ENCODE measurements at regions not wholly inside any gene's neighbourhood (a gene's known extent, or its start where the extent isn't known, plus 50 kb on each side); places are given as distances from the start of the nearest gene placed in this dataset.

DNA sequence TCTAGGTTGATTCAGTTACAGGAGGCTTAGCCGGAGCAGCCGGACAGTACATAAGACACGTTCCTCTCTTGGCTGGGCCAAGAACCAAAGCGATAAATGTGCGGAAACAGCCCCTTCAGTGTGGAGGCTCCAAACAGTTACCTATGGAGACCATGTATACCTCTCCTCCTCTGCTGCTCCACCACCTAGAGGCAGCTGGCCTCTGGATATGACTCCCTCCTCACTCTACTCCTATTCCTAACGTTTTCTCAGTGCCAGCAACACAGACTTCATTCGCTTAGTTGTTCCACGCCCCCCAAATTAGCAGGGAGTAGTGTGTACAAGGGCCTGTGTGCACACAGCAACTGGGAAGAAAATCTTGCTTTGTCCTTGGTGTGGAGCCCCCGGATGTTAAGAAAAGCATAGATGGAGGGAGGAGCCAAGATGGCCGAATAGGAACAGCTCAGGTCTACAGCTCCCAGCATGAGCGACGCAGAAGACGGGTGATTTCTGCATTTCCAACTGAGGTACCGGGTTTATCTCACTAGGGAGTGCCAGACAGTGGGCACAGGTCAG, 362.3 kb upstream of the KIRREL3 start:
- no peak for DNase-seq (ENCODE audit: low read depth)

DNA sequence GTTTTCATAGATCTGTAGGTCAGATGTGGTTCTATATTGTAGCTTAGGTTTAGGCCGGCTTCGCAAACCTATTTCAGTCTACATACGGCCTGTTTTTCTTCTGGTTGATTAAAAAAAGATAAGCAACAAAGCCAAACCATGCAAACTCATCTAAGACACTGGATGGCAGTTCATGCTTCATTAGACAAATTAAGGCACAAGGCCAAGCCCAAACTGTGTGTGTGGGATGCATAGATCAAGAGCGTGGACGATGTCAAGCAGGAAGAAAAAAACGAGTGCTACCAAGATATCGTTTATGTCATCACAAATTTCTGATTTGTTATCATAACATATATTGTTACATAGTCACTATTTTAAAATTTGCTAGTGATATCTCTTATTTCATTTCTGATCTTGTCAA, 357.6 kb upstream of the KIRREL3 start:
- DNase-seq (ENCODE audit: low read depth) = no peak

DNA sequence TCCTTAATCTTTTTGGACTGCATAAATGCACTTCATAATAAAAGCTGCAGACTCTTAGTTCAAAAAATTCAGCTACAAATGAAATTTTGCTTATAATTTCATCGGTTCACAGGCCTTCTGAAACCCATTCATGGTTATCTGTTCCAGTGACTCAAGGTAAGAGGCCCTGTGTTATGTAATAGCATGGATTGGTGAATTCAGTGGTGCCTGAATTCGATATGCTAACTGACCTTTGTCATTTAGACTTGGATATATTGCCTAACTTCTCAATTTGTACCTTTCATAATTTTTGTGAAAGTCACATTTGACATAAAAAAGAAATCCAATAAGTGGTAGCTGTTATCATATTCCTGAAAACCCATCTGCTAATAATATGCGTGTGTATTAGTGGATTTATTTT, 349.9 kb upstream of the KIRREL3 start:
- no peak for DNase-seq (ENCODE audit: low read depth)

DNA sequence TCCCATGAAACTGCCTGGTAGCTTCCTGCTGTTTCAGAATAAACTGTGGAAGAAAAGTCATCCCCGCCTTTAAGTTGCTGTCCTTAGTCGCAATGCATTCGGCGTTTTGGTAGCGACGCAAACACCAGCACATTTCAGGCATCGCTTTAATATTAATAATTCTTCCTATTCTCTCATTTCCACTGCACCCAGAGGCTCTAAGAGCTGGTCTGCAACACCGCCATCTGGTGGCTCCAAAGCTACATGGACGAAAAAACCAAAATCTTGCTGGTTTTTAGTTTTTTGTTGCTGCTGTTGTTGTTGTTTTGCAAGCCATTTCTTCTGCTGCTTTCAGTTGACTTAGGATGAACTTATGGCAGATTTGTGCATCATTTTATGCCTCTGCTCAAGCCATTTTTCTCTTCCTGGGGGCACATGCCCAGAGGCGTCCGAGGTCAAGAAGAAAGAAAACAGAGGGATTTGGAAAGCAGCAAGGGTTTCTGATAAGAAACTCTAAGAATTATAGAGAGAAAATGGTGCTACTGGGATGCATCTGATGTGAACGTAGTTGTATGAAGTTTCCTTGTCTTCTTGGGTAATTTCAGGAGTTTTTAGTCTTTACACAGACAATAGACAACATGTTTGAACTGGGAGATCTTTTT, 345.4 kb upstream of the KIRREL3 start:
- peak; percentile 49 for DNase-seq (ENCODE audit: low read depth)

DNA sequence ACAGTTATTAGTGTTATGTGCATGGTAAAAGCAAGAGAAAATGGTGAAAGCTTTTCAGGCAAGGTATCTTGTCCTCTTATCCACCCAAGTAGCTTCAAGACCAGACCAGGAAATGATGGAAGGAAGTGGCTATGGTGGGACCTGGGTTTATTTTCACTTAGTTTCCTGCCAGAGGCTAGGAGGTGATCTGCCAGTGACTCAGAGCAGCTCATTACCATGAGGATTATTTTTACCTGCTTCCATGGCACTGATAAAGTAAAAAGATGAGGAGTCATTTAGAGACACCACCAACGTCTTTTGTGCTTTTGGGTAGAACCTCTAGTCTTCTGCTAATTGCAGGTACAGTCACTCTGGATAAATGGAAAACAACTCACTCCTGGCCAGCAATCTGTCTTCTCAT, 339.9 kb upstream of the KIRREL3 start:
- DNase-seq (ENCODE audit: low read depth) = no peak

DNA sequence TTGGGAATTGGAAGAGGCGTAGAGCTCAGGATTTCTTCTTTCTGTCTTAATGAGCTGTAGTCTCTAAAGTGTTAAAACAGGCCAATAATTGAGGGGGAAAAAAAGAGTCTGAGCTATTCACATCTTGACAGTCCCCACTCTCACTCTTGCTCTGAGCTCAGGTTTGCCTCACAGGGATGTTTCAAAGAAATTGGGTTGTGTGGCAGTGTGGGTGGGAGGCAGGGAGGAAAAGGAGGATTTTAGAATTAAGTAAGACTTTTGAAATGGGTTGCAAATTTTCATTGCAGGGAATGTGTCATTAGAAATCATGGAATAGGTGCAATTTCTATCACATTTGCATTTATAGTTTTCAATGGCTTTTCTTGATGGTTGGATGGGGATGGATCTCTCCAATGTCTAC, 338.8 kb upstream of the KIRREL3 start:
- DNase-seq (ENCODE audit: low read depth) = no peak

DNA sequence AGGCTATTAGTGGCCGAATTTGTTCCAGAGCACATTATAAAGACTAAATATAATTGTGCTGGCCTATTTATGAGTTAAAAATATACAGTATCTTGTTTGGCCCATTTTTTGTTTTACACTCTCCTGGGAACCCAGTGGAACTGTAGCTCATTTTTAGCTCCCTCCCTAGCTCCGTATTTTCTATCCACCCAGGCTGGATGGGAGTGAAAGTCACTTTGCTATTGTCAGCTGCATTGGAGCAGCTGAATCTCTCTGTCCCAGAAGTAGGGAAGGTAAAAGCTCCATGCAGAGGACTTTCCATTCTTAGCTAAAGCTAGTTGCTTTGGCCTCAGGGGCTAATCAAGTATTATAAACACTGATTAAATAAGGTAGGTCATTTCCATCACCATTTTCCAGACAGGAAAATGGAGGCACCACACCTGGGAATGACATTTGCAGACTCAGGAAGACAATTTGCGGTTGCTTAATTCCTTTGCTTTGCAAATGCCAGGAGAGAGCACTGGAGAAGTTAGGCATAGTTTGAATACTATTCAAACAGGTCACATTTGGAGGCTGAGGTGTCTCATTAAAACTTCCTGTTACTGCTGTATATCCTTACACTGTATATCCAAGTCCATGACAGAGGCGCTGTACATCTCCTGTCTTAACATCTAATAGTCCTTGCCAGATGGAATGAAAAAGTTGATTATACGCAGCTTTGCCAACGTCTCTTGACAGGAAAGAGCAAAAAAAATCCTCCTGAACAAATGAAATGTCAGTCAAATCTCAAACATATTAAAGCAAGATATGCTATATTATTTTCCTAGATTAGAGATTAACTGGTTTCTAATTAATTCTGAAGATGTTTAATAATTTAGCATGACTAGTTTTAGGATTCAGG, 338.1 kb upstream of the KIRREL3 start:
- no peak for DNase-seq (ENCODE audit: low read depth)

DNA sequence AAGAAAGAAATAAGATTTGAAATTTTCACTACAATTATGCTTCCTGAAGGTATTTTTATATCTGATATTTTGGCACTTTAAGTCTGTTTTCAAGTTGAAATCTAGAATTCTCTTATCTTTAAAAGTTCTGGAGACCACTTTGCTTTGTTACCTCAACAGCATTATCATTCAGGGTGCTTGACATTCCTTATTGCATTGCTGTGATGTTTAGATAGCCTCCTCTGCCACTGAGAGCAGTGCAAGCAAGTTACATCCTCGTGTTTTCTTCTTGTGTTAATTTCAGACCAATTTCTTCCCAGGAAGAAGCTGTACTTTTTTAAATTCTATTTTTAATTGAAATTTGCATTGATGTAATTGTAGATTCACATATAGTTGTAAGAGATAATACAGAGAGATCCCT, 333.9 kb upstream of the KIRREL3 start:
- no peak for DNase-seq (ENCODE audit: low read depth)

DNA sequence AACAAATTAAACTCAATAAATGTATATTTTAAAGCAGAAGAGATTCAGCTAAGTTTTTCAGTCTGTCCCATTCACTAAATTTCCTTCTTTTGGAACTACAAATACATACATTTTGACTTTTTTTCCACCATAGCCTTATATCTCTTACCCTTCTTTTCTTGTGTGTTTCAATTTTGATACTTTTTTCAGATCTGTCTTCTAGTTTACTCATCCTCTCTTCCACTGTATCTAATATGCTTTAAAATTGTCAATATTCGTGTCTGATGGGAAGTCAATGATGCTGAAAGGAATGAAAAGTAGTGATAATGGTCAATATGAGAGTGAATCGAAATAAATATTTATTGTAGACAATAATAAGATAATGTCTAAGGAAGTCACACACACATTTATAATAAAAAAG, 332.3 kb upstream of the KIRREL3 start:
- no peak for DNase-seq (ENCODE audit: low read depth)

DNA sequence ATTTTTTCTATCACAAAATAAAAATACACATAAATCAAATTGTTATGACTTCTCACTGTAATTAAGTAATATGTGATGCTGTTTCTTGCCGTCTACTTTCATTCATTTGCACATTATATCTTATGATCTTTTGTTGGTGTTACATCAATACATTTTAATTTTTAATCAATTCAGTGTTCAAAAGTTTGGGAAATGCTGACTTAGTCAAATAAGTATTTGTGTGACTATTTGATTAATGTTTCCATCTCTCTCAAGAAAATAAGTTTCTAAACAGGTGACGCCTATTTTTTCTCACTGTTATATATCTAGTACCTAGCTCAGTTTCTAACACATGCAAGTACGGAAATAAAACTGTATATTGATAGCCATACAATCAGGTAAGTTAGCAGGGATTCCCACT, 329.5 kb upstream of the KIRREL3 start:
- DNase-seq (ENCODE audit: low read depth) = no peak

DNA sequence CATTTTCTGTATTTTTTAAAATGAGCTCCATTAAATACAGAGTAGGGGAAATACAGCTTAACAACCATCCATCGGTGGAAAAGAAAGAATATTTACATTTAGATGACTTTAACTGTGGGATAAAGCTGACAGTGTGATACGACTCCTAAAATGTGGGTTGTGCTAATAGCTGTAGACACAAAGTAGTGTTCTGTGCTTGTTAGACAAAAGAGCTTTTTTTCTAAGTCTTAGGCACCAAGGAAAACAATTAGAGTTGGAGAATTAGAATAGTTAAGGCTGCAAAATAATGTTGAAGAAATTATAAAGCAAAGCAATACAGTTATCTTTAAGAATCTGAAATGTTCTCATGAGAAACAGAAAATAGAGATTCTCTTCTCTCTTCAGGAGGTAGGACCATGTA, 307.7 kb upstream of the KIRREL3 start:
- no peak for DNase-seq (ENCODE audit: low read depth)

DNA sequence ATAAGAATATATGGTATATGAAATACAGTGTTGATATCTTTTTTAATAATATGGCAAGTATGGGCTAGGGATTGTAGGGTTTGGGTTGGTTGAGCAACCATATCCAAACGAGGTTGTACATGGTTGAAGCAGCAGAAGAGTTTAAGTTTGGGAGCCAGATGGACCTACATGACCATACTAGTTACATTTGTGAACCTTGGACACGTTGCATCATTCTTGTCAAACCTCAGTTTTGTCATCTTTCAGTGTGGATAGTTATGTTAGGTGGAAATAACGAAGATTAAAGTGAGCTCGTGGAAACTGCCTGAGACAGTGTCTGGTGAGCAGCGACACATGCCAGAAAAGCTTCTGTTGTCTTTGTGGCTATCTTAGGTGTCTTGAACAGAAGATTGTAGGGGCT, 307.1 kb upstream of the KIRREL3 start:
- no peak for DNase-seq (ENCODE audit: low read depth)

DNA sequence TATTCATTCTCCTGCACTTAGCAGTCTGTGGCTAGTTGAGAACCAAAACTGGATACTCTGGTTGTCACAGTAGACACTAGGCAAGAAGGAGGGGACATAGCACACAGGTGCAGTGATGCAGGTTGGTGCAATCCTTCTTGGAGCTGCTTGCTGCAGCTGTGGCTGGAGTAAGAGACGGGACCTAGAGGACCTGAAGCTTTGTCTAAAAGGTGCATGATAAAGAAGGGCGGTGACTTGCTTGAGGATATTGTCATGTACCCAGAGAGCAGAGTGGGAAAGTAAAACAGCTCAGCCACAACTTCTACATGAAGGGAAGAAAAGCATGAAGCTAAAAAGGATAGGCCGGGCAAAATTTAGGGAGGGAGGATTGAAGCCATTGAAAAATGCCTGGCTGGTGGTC, 304.1 kb upstream of the KIRREL3 start:
- no peak for DNase-seq (ENCODE audit: low read depth)

DNA sequence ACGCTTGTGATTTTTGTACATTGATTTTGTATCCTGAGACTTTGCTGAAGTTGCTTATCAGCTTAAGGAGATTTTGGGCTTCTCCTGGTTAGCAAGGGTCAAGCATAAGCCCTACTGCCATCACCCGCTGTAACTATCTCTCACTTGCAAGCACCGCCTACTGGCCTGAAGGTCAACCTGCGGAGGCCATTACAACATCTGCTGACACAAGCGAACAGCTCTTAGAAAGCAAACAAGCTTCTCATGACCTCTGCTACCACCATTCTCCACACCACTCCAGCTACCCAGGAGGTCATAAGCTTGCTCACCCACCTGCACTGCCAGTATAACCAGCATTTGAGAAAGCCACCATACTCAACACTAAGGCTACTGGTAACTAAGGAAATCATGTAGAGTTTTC, 288.4 kb upstream of the KIRREL3 start:
- no peak for DNase-seq (ENCODE audit: low read depth)

DNA sequence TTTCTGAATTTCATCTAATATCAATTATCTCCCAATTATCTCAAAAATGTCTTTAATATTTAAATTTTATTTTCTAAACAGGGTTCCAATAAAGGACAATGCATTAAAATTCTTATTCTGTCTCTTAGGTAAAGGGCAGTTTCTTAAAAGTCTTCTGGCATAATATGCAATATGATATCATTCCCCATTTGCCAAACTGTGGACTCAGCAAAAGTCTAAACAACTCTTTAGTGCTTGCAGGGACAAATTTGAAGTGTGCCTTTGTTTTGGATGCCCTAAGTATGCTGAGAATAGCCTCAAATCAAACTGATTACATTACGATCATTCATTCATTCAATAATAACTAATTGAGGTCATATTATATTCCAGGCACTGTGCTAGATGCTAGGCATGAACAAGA, 281.0 kb upstream of the KIRREL3 start:
- no peak for DNase-seq (ENCODE audit: low read depth)

DNA sequence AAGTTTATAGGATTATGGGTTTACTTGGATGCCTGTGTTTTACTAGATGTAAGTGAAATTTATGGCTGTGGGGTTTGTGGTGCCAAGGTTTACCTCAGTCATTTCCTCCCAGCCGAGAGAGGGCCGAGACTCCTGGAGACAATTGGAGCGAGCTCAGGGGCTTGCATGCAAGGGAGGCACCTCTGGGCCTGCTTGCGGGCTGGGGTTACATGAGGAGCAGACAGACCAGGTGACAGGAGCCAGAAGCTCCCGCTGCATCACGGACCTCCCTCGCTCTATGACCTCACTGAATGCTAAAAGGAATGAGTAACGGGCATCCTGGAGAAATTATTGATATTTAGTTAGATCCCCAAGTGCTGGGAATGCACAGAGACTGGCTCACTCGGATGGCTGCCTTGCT, 275.2 kb upstream of the KIRREL3 start:
- no peak for DNase-seq (ENCODE audit: low read depth)

DNA sequence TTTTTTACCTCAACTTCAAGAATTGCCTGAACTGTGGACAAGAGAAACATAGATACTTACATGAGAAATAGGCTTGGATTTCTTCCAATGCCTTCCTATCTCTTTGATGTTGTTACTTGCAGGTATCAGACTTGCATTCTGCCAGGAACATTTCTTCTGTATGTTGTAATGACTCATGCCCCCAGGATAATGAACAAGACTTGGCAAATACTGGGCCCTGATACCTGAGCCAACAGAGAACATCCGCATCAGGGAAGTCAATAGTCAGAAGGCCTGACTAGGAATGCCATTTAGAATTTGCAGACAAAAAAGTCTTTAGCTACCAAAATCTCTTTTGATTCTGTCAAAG, 273.7 kb upstream of the KIRREL3 start:
- no peak for DNase-seq (ENCODE audit: low read depth)

DNA sequence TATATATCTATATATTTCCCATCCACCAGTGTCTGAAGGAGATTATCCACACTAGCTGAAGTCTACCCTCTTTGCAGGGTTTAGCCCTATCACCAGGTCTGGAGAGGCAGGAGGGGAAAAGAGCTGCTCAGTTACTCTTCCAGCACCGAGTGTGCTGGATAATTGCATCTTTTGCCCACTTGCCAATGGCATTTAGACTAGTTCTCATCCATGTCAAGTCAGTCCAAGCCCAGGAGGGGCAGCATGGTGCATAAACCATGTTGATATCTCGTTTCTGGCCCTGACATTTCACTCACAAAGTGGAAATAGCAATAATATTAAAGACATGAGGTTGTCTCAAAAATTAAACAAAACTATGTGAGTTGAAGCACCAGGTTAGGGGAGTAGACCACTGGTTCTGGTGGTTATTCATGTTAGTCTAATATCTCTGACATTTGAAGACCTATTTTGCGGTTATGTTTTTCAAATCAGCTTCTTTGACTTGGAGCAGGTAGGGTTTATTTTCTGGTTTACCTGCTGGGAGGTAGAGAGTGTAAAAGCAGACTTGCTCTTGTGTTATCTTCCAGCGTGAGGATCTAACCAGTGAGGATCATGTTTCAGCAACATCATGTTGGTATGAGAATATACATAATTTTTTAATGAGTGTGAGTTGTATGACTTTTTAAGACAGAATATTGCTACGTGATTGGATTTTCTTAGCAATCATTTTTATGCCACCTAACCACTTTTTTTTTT, 273.2 kb upstream of the KIRREL3 start:
- DNase-seq (ENCODE audit: low read depth) = no peak

DNA sequence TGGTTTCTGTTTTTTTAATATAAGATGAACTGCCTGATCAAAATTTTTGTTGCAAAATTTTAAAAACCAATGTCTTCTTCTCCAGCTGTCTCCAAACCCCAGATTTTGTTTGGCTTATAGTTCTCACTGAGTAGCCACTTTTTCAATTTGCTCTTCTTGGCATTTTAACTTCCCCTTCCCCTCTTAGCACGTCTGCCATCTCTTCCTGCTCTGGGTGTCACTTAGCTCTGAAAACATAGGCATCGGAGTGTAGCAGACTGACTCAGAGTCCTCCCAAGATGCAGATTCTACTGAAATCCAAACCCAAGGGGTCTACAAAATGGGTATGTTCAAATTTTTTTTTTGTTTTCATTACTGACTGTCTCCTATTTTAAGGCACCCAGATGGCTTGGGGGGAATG, 270.3 kb upstream of the KIRREL3 start:
- DNase-seq (ENCODE audit: low read depth) = no peak

DNA sequence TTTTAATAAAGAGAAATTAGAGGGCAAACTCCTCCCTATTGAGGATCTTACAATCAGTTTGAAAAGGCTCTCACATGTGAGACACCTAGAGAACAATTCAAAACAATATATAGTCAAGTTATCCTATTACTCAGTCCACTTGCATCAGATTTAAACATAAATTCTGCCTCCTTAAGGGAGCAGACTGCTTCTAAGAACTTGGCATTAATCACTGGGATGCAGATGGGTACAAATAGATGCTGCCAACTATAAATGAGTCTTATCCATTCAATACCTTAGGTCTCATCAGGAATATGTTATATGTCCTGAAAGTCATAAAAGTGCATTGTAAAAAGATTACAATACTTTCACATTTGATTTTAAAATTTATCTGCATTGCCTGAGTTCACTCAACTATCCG, 269.3 kb upstream of the KIRREL3 start:
- no peak for DNase-seq (ENCODE audit: low read depth)

DNA sequence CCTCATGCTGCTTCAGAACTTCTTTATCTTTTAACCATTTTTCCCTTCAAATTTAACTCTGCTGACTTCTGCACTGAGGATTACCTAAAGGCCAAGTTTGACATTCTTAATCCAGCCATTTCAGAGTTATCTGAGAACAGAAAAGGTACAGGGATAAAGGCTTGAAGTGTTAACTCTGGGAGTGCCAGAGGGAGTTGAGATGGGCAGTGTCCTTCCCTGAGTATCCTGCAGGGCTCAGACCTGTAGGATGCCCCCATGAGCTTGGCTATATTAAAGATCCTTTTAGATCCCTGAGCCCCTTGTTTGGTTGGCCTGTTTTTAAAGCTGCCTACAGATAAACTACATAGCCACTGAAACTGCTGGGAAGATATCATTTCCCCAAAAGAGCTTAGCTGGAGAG, 268.4 kb upstream of the KIRREL3 start:
- no peak for DNase-seq (ENCODE audit: low read depth)

DNA sequence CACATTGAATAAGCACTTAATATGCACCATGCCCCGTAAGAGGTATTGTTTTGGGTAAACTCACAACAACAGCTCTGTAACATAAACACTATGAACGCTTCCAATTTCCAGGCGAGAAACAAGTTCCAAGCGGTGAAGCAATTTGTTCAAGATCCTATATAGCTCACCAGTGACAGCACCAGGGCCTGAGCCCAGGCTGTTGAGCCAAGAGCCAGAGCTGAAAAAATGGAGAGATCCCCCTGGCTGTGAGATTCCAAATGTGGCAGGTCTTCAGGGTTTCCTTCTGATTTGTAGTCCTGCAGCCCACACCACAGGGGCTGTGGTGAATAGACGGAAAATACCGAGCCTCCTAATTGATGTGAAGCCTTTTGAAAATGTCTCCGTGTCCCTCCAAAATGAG, 268.0 kb upstream of the KIRREL3 start:
- no peak for DNase-seq (ENCODE audit: low read depth)
